Erythroblast (primary cell): ENCODE measurements at regions not wholly inside any gene's neighbourhood (a gene's known extent, or its start where the extent isn't known, plus 50 kb on each side); places are given as distances from the start of the nearest gene placed in this dataset.

ENCODE experiments used
- GATA1 ChIP-seq: IDR thresholded peaks from 2 replicates; pipeline ENCODE4 v1.6.1; 2011; ENCODE audit warnings: low read depth, mild to moderate bottlenecking, control low read depth, low read length, moderate library complexity
- POLR2A ChIP-seq: IDR thresholded peaks from 2 replicates; pipeline ENCODE4 v1.6.1; 2011; ENCODE audit warnings: mild to moderate bottlenecking, low read length

DNA sequence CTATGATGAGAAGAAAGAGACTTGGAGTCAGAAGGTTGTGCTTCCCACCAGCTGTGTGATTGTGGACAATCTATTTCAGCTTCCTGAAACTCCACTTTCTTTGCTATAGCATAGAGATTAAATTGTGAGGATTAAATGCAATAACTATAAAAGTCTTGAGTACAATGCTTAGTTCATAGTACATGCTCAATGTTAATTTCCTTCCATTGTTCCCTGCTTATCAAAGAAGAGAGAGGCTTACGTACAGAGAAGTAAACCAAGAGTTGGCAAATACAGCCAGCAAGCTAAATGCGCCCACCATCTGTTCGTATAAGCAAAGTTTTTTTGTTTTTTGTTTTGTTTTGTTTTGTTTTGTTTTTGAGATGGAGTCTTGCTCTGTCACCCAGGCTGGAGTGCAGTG, 317.9 kb upstream of the NFIA start:
- TF ChIP-seq POLR2A (no peak), GATA1 (no peak)
